Calu3 (cell line): ENCODE measurements at regions not wholly inside any gene's neighbourhood (a gene's known extent, or its start where the extent isn't known, plus 50 kb on each side); places are given as distances from the start of the nearest gene placed in this dataset.

Experiments
- BruUV-seq: library from RNA; stranded (reverse); fragments of 400-500 nt; replicated peaks from 2 replicates; lab custom pipeline; 2021; lab: Mats Ljungman, UMichigan
- CTCF ChIA-PET: fragments of 300-600 bp; sonication (Branson Sonifier 250); formaldehyde crosslinking; loops from one replicate; lab custom pipeline; 2022; ENCODE audit warnings: antibody characterized with exemption; lab: Charles Lee
- DNase-seq: peaks from one replicate; pipeline ENCODE4 v3.0.0; 2022
- H3K27ac Mint-ChIP-seq: one replicate; pipeline ENCODE4 v1.8.0; 2022; ENCODE audit warnings: mixed read lengths; ENCODE audit not compliant: unreplicated experiment
- H3K27me3 Mint-ChIP-seq: one replicate; pipeline ENCODE4 v1.8.0; 2022; ENCODE audit warnings: mixed read lengths; ENCODE audit not compliant: unreplicated experiment
- H3K36me3 Mint-ChIP-seq: one replicate; pipeline ENCODE4 v1.8.0; 2022; ENCODE audit warnings: mild to moderate bottlenecking, moderate library complexity, mixed read lengths; ENCODE audit not compliant: insufficient read depth, unreplicated experiment
- H3K4me1 Mint-ChIP-seq: one replicate; pipeline ENCODE4 v1.8.0; 2022; ENCODE audit warnings: mild to moderate bottlenecking, low read depth, mixed read lengths; ENCODE audit not compliant: unreplicated experiment
- H3K4me3 Mint-ChIP-seq: one replicate; pipeline ENCODE4 v1.8.0; 2022; ENCODE audit warnings: mild to moderate bottlenecking, low read depth, moderate library complexity, mixed read lengths; ENCODE audit not compliant: unreplicated experiment
- H3K9me3 Mint-ChIP-seq: one replicate; pipeline ENCODE4 v1.8.0; 2022; ENCODE audit warnings: low read depth, mixed read lengths; ENCODE audit not compliant: unreplicated experiment
- CTCF ChIP-seq: fragments of 200-600 bp; IDR thresholded peaks from one replicate; pipeline ENCODE4 v1.8.0; 2022; ENCODE audit warnings: antibody characterized with exemption; ENCODE audit not compliant: unreplicated experiment
- intact Hi-C: fragments of 100-400 bp; cut with micrococcal nuclease; formaldehyde crosslinking; loops from one replicate; pipeline ENCODE4 v1.10.0; 2022; ENCODE audit not compliant: unreplicated experiment

- H3K27ac Mint-ChIP-seq = no peak overlapping the region
- no peaks in the 10 kb centered on the region for H3K4me1 Mint-ChIP-seq
- DNase-seq = no peak
- no peaks in the 10 kb centered on the region for H3K27me3 Mint-ChIP-seq
- no peak overlapping the region for H3K4me3 Mint-ChIP-seq
- CTCF ChIA-PET = no interaction called here
- intact Hi-C loops = no loop called here
- no TSS peak for BruUV-seq
- peaks cover 3% of the 10 kb centered on the region for H3K9me3 Mint-ChIP-seq
- H3K36me3 Mint-ChIP-seq = no peaks in the 10 kb centered on the region
- no peak for TF ChIP-seq CTCF
Observed at GRCh38 chr3:148243609-148244008, 454.1 kb upstream of the AGTR1 start.

- no peak overlapping the region for H3K4me3 Mint-ChIP-seq
- H3K27me3 Mint-ChIP-seq = no peaks in the 10 kb centered on the region
- H3K9me3 Mint-ChIP-seq = peaks cover 3% of the 10 kb centered on the region
- CTCF ChIA-PET = interaction anchor here (0.6 to 1.3 kb wide), 2 partner anchors 100 to 120 kb away, joined by 3 read pairs; no protein-coding TSS in a partner anchor
- no peaks in the 10 kb centered on the region for H3K4me1 Mint-ChIP-seq
- no peak for TF ChIP-seq CTCF
- H3K27ac Mint-ChIP-seq = no peak overlapping the region
- no TSS peak for BruUV-seq
- no peak for DNase-seq
- H3K36me3 Mint-ChIP-seq = no peaks in the 10 kb centered on the region
- intact Hi-C loops = no loop called here
Observed at GRCh38 chr3:148246291-148246923, 451.3 kb upstream of the AGTR1 start.

GRCh38 chr3:148253713-148254112 is 444.0 kb upstream of the AGTR1 start:
- no peak for TF ChIP-seq CTCF
- CTCF ChIA-PET = no interaction called here
- Mint-ChIP-seq H3K27me3 (no peaks in the 10 kb centered on the region), H3K4me3 (no peak overlapping the region), H3K9me3 (peaks cover 4% of the 10 kb centered on the region), H3K27ac (no peak overlapping the region), H3K4me1 (peaks cover 20% of the 10 kb centered on the region), H3K36me3 (no peaks in the 10 kb centered on the region)
- intact Hi-C loops = no loop called here
- no peak for DNase-seq
- no TSS peak for BruUV-seq

GRCh38 chr3:148254402-148254801 is 443.3 kb upstream of the AGTR1 start:
- H3K4me1 Mint-ChIP-seq = peaks cover 20% of the 10 kb centered on the region
- BruUV-seq = no TSS peak
- H3K27ac Mint-ChIP-seq = no peak overlapping the region
- intact Hi-C loops = no loop called here
- TF ChIP-seq CTCF = no peak
- H3K4me3 Mint-ChIP-seq = no peak overlapping the region
- H3K36me3 Mint-ChIP-seq = no peaks in the 10 kb centered on the region
- DNase-seq = no peak
- CTCF ChIA-PET = no interaction called here
- H3K9me3 Mint-ChIP-seq = peaks cover 4% of the 10 kb centered on the region
- H3K27me3 Mint-ChIP-seq = no peaks in the 10 kb centered on the region
